Amniotic stem cell (primary cell): ENCODE measurements at regions not wholly inside any gene's neighbourhood (a gene's known extent, or its start where the extent isn't known, plus 50 kb on each side); places are given as distances from the start of the nearest gene placed in this dataset.
"Not testable (repeated sequence)": the region's sequence is repeated elsewhere in the genome, so short reads cannot be mapped to it uniquely, and the experiment has no call there.

Source experiments
- DNase-seq: peaks from one replicate; lab custom pipeline; 2025; lab: John Stamatoyannopoulos, UW

GRCh38 chr7:118802726-118803125 lies 578.2 kb downstream of the ANKRD7 start:
- no peak for DNase-seq

- DNase-seq = no peak
Measured at GRCh38 chr7:118826246-118826645, 601.7 kb downstream of the ANKRD7 start.

- no peak for DNase-seq
Measured at GRCh38 chr7:118836933-118837332, 612.4 kb downstream of the ANKRD7 start.

GRCh38 chr7:118839515-118839914 lies 615.0 kb downstream of the ANKRD7 start:
- no peak for DNase-seq

GRCh38 chr7:118843456-118843855 lies 619.0 kb downstream of the ANKRD7 start:
- no peak for DNase-seq

GRCh38 chr7:118844748-118845147 lies 620.2 kb downstream of the ANKRD7 start:
- no peak for DNase-seq

GRCh38 chr7:118845791-118846190 lies 621.3 kb downstream of the ANKRD7 start:
- DNase-seq = no peak

- no peak for DNase-seq
Measured at GRCh38 chr7:118846977-118847376, 622.5 kb downstream of the ANKRD7 start.

- no peak for DNase-seq
Measured at GRCh38 chr7:118855290-118855689, 630.8 kb downstream of the ANKRD7 start.

- no peak for DNase-seq
Measured at GRCh38 chr7:118858651-118859149, 634.2 kb downstream of the ANKRD7 start.

GRCh38 chr7:118861581-118861980 lies 637.1 kb downstream of the ANKRD7 start:
- no peak for DNase-seq

- no peak for DNase-seq
Measured at GRCh38 chr7:118862740-118863139, 638.2 kb downstream of the ANKRD7 start.

GRCh38 chr7:118863966-118864365 lies 639.5 kb downstream of the ANKRD7 start:
- no peak for DNase-seq

GRCh38 chr7:118867860-118868259 lies 643.4 kb downstream of the ANKRD7 start:
- no peak for DNase-seq

GRCh38 chr7:118869141-118869540 lies 644.6 kb downstream of the ANKRD7 start:
- DNase-seq = not testable (repeated sequence)

- no peak for DNase-seq
Measured at GRCh38 chr7:118870187-118870586, 645.7 kb downstream of the ANKRD7 start.

- DNase-seq = no peak
Measured at GRCh38 chr7:118872568-118872967, 648.1 kb downstream of the ANKRD7 start.

- no peak for DNase-seq
Measured at GRCh38 chr7:118877187-118877586, 652.7 kb downstream of the ANKRD7 start.

- no peak for DNase-seq
Measured at GRCh38 chr7:118878336-118878735, 653.8 kb downstream of the ANKRD7 start.

GRCh38 chr7:118898284-118898683 lies 673.8 kb downstream of the ANKRD7 start:
- DNase-seq = no peak

- no peak for DNase-seq
Measured at GRCh38 chr7:118902600-118902999, 678.1 kb downstream of the ANKRD7 start.

- DNase-seq = no peak
Measured at GRCh38 chr7:118907911-118908527, 683.5 kb downstream of the ANKRD7 start.

- not testable (repeated sequence) for DNase-seq
Measured at GRCh38 chr7:118916120-118916519, 691.6 kb downstream of the ANKRD7 start.

GRCh38 chr7:118918556-118918955 lies 694.1 kb downstream of the ANKRD7 start:
- no peak for DNase-seq
